GM19023 (cell line): ENCODE measurements at regions not wholly inside any gene's neighbourhood (a gene's known extent, or its start where the extent isn't known, plus 50 kb on each side); places are given as distances from the start of the nearest gene placed in this dataset.
"Not testable (repeated sequence)": the region's sequence is repeated elsewhere in the genome, so short reads cannot be mapped to it uniquely, and the experiment has no call there.

Source experiments
- ATAC-seq: cut with Tn5 transposase; IDR thresholded peaks from one replicate; pipeline ENCODE4 v1.9.1; 2021; ENCODE audit warnings: mild to moderate bottlenecking, moderate library complexity; ENCODE audit not compliant: unreplicated experiment

GRCh38 chr6:27132532-27133280 is 114.8 kb upstream of the PRSS16 start:
- peak; percentile 76 for ATAC-seq

DNA sequence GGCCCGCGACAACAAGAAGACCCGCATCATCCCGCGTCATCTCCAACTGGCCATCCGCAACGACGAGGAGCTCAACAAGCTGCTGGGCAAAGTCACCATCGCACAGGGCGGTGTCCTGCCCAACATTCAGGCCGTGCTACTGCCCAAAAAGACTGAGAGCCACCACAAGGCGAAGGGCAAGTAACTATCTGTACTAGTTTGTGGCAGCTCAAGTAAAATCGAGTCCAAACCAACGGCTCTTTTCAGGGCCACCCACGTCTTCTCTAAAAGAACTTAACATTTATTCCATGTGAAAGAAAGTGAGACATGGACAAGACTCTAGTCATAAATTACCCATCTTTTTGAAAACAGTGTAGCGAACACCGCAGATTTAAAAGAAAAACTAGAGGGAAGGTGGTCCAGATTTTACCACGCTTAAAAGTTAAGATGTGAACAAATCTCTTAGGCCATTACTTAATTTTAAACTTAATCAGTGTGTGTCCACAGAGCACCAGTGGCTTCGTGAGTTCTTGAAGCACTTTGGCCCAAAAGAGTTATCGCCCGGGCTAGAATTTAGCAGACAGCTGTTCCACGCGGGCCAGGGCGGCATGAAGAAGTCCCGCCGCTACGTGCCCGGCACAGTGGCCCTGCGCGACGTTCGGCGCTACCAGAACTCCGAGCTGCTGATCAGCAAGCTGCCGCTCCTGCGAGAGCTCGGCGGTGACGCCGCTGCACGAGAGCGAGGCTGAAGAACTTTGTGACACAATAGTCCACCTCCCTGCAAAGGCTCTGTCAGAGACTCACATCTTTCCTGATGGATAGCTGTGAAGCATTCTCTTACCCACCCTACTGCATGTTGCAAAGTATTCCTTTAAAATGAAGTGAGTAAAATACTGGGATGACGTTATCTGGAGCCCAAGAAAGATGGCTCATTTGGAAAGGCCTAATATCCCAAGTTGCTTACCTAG is 113.9 kb upstream of the PRSS16 start:
- ATAC-seq, result peak; percentile 20

- ATAC-seq, result no peak
These were observed 112.3 kb upstream of the PRSS16 start for GRCh38 chr6:27135087-27135657.

DNA sequence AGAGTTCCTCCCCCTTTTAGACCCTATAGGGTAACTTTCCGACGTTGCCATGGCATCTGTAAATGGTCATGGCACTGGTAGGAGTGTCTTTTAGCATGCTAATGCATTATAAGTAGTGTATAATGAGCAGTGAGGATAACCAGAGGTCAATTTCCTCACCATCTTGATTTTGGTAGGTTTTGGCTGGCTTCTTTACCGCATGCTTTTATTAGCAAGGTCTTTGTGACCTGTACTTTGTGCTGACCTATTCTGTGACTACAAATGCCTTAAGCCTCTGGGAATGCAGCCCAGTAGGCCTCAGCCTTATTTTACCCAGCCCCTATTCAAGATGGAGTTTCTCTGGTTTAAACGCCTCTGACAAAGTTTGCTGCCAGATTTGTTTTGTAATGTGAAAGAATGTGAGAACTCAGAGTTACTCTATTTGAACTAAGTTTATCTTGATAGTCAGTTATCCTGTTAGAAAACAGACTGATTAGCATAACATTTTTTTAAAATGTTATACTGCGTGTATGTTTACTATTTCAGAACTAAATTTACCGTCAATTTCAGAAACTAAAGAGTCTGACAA is 111.3 kb upstream of the PRSS16 start:
- no peak for ATAC-seq

DNA sequence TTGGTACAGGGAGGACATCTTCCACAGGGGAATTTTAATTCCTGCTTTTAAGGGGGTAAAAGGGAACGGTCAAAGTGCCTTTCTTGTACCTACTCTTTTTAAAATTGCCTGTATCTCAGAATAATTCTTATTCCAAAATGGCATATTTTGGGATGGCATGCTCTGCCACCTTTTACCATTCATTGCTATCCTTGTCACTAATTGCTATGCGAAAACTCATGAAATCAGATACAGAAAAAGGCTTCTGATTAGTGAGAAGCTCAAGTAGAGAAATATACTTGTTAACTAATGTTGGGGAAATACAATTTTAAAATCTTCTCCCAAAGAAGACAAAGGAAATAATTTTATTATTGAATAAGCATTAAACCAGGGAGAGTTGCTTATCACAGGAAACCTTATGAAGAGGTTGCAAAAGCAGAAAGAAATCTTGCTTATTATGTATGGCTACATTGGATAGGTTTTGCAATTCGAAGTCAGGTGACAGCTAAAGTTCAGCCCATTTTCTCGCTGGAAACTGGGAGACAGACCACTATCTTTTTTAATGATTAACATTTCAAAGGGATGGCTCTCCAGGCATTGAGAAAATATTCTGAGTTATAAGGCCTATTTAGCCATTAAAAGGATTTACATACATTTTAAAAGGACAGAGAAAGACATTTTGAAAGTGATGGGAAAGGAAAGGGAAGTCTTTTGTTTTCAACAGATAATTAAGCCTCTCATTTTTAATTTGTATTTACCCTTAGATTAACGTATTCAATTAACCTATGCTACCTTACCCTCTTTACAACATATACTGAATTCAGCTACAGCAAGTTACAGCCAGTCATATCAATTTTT is 110.3 kb upstream of the PRSS16 start:
- ATAC-seq, result no peak

- ATAC-seq, result no peak
These were observed 109.1 kb upstream of the PRSS16 start for GRCh38 chr6:27138406-27138805.

- peak; percentile 69 for ATAC-seq
These were observed 108.4 kb upstream of the PRSS16 start for GRCh38 chr6:27138837-27139755.

- peak; percentile 34 for ATAC-seq
These were observed 107.5 kb upstream of the PRSS16 start for GRCh38 chr6:27139756-27140579.

DNA sequence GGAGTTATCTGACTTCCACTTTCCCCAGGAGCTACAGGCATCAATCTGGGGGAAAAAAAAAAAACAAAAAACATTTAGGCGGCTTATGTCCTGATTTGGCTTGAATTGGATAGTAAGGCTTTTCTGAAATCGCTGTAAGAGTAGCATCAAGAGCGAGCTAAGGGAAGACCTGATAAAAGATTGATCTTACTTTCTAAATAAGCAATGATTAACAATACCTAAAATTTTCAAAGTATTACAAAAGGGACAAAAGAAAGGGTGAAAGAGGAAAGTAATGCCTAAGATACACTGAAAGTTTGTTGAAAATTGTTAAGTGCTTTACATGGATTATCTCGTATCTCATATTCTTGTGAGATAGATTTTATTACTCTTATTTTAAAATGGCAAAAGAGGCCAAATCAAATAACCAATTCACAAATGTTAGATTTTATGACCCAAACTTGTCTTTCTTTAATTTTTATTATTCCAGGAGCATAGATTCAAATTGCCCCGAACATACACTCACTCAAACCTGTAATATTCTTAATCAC is 106.4 kb upstream of the PRSS16 start:
- ATAC-seq, result no peak

- ATAC-seq, result no peak
These were observed 105.9 kb upstream of the PRSS16 start for GRCh38 chr6:27141529-27142015.

GRCh38 chr6:27143020-27143388 is 104.5 kb upstream of the PRSS16 start:
- not testable (repeated sequence) for ATAC-seq

DNA sequence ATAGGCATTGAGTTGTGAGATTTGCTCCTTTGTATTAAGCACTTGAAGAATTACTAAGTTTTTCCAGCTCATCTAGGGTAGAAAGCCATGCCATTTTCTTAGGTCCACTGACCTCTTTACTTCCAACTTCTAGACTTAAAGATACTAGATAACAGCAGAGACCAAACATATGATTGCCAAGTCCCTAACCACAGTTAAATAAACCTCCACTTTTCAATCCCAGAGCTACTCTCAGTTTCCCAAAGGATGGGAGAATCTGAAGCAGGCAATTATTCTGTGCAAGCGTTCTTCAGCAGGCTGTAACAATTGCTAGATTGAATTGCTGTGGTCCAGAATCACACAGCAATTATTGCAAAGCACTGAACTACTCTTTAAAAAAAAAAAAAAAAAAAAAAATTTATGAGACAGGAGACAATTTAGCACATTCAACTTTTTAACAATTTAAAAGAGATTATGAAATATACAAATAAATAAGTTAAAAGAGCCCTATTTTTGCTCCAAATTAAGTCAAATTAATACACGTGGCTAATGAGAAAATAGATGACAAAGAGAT is 104.0 kb upstream of the PRSS16 start:
- ATAC-seq, result no peak

- ATAC-seq, result no peak
These were observed 102.8 kb upstream of the PRSS16 start for GRCh38 chr6:27144740-27145079.

DNA sequence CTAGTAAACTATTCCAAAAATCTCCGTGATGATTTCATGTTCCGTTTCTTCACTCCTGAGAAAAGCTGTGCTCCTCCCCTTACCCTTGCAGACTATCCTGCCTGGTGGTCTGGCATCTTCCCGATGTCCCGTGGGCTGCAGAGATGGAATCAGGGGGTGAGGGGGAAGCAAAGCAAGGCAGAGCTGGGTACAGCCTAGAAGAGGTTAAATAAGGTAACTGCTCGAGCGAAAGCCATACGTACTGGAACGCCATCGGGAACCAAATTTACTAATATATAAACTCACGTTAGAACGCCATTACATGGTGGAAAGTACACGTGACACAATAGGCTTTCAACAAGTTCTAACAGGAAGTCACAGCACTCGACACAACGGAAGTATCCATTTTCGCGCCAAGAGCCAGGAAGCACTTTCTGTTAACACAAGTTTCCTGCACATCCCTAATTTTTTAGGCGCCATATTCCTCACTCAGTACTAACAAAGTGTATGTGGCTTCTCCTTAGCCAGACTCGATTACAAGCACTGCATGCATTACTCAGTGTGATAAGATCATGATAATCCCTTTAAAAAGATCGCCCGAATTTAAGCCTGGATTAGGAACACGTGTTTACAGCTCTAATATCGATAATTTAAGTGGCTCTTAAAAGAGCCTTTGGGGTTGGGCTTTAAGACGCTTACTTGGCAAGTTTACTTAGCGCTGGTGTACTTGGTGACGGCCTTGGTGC is 101.6 kb upstream of the PRSS16 start:
- ATAC-seq, result peak; percentile 22

- ATAC-seq, result not testable (repeated sequence)
These were observed 101.1 kb upstream of the PRSS16 start for GRCh38 chr6:27146456-27146705.

- ATAC-seq, result peak; percentile 72
These were observed 100.6 kb upstream of the PRSS16 start for GRCh38 chr6:27146706-27147505.

DNA sequence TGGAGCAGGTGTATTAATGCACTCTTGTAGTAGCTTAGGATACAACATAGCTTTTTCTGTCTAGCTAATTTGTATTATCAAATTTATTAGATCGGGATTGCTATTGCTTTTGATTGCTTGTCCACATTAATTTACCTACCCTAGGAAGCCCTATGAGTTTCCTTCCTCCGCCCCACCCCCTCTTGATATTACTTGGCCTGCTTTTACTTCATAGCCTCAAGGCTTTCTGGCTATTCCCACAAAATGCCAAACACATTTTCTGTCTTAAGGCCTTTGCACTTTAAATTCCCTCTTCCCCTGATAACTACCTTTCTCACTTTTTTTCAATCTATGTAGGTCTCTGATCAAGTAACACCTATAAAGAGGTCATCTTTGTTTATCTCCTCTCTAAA is 99.1 kb upstream of the PRSS16 start:
- no peak for ATAC-seq
